ENCODE measurements at regions not wholly inside any gene's neighbourhood (a gene's known extent, or its start where the extent isn't known, plus 50 kb on each side); places are given as distances from the start of the nearest gene placed in this dataset.
"Not testable (repeated sequence)": the region's sequence is repeated elsewhere in the genome, so short reads cannot be mapped to it uniquely, and the experiment has no call there.

DNA sequence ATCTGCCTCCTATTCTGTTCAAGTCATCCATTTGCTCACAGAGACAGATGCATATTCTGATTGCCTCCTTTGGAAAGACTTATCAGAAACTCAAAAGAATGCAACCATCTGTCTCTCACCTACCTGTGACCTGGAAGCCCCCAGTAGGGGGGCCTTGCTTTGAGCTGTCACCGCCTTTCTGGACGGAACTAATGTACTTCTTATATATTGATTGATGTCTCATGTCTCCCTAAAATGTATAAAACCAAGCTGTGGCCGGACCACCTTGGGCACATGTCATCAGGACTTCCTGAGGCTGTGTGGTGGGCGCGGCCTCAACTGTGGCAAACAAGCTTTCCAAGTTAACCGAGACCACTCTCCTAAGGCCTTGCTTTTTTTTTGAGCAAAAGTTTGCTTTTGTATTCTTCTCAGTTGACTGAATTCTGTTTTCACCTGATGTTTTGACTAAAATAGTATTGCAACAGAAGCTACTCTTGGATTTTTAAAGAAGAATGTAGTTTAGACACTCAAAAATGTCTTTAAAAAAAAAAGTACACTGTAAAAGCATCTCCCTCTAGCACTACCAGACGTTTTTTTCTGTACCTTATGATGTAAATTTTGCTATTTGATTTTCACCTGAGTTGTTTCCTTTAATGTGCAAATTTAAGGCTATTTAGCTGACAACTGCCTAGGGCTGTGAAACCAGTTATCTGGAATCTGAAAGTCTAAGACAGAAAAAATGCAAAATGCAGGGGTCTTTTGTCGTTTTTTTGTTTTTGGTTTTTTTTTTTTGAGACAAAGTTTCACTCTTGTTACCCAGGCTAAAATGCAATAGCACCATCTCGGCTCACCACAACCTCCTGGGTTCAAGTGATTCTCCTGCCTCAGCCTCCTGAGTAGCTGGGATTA, 298.8 kb upstream of the SGCG start:
- not testable (repeated sequence) for H3K27ac Mint-ChIP-seq; H3K36me3 Mint-ChIP-seq; H3K9me3 Mint-ChIP-seq; ATAC-seq; DNase-seq (ENCODE audit: low spot score in 2 of 2)

DNA sequence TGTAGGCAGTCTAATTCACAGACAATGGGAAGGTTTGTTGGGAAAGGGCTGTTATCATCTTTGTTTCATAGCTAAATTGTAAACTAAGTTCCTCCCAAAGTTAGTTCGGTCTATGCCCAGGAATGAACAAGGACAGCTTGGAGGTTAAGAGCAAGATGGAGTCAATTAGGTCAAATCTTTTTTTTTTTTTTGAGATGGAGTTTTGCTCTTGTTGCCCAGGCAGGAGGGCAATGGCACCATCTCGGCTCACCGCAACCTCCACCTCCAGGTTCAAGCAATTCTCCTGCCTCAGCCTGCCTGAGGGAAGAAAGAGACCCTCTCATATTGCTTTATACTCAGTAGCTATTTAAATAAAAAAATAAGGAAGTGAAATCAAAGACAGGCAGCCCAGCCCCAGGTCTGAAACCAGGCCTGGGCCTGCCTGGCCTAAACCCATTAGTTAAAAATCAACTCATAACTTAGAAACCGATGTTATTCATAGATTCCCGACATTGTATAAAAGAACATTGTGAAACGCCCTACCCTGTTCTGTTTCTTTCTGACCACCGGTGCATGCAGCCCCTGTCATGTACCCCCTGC, 297.4 kb upstream of the SGCG start:
- Mint-ChIP-seq H3K9me3 (no peaks in the 10 kb centered on the region), H3K36me3 (peaks cover 0 to 6% of the 10 kb centered on the region in 2 donors)
- no peak for ATAC-seq

DNA sequence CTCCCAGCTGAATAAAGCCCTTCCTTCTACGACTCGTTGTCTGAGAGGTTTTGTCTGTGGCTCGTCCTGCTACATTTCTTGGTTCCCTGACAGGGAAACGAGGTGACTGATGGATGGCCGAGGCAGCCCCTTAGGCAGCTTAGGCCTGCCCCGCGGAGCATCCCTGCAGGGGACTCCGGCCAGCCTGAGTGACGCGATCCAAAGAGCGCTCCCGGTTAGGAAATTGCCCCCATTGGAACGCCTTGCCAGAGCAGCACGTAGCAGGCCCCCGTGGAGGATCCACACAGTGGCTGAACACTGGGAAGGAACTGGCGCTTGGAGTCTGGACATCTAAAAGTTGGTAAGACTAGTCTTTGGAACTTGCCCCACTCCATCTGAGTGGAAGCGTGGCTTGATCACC, 296.8 kb upstream of the SGCG start:
- Mint-ChIP-seq H3K36me3 (peaks cover 0 to 6% of the 10 kb centered on the region in 2 donors), H3K27ac (no peak overlapping the region), H3K9me3 (no peaks in the 10 kb centered on the region)
- ATAC-seq, result no peak
- DNase-seq (ENCODE audit: low spot score in 2 of 2), result no peak

More for the DNA sequence above, 297.4 kb upstream of the SGCG start:
- no peak for DNase-seq (ENCODE audit: low spot score in 2 of 2)
- H3K27ac Mint-ChIP-seq, result no peak overlapping the region

DNA sequence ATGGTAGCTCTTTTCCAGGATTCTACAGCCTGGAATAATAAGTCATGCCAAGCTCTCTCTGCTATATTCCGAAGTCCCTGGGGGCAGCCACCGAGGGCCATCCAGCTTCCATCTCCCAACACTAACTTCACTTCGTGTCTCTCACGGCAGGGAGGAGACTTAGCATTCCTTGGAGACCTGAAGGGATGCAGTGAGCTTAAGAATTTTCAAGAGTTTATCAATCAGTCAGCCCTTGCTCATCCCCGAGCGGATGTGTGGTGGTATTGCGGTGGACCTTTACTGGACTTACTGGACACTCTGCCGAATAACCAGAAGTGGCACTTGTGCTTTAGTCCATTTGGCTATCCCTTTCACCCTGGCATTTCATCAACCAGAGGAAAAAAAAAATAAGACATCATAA, 294.7 kb upstream of the SGCG start:
- H3K36me3 Mint-ChIP-seq; DNase-seq (ENCODE audit: low spot score in 2 of 2); ATAC-seq; H3K27ac Mint-ChIP-seq; H3K9me3 Mint-ChIP-seq: not testable (repeated sequence)

DNA sequence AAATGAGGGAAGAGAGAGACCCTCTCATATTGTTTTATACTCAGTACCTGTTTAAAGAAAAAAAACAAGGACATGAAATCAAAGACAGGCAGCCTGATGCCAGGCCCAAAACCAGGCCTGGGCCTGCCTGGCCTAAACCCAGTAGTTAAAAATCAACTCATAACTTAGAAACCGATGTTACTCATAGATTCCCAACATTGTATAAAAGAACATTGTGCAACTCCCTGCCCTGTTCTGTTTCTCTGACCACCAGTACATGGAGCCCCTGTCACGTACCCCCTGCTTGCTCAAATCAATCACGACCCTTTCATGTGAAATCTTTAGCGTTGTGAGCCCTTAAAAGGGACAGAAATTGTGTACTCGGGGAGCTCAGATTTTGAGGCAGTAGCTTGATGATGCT, 291.4 kb upstream of the SGCG start:
- not testable (repeated sequence) for H3K36me3 Mint-ChIP-seq; H3K27ac Mint-ChIP-seq; DNase-seq (ENCODE audit: low spot score in 2 of 2); H3K9me3 Mint-ChIP-seq; ATAC-seq

DNA sequence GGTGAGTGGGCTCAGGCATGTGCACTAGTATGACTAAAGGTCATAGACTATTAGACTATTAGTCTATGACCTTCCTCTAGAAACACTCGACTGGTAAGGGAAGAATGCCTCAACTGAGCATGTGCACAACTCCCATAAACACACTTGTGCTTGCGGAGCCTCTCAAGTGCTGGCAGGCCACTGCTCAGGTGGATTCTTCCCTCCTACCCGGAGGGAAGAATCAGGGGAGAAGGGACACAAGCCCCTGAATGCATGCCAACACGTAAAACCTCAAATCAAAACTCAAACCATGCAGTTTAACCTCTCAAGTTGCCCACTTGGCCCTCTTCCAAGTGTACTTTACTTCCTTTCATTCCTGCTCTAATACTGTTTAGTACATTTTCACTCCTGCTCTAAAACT, 287.6 kb upstream of the SGCG start:
- DNase-seq (ENCODE audit: low spot score in 2 of 2) (no peak), ATAC-seq (no peak)
- Mint-ChIP-seq H3K9me3 (no peaks in the 10 kb centered on the region), H3K36me3 (no peaks in the 10 kb centered on the region), H3K27ac (no peak overlapping the region)

- H3K36me3 Mint-ChIP-seq, result no peaks in the 10 kb centered on the region
- H3K27ac Mint-ChIP-seq, result no peak overlapping the region
- no peaks in the 10 kb centered on the region for H3K9me3 Mint-ChIP-seq
- no peak for ATAC-seq
- no peak for DNase-seq (ENCODE audit: low spot score in 2 of 2)
Measured at GRCh38 chr13:22893777-22894176, 287.0 kb upstream of the SGCG start.

- ATAC-seq (no peak), DNase-seq (ENCODE audit: low spot score in 2 of 2) (no peak)
- peaks cover 0 to 5% of the 10 kb centered on the region in 2 donors for H3K36me3 Mint-ChIP-seq
- peaks cover 0 to 5% of the 10 kb centered on the region in 2 donors for H3K9me3 Mint-ChIP-seq
- H3K27ac Mint-ChIP-seq, result no peak overlapping the region
Measured at GRCh38 chr13:22897571-22898314, 283.0 kb upstream of the SGCG start.

DNA sequence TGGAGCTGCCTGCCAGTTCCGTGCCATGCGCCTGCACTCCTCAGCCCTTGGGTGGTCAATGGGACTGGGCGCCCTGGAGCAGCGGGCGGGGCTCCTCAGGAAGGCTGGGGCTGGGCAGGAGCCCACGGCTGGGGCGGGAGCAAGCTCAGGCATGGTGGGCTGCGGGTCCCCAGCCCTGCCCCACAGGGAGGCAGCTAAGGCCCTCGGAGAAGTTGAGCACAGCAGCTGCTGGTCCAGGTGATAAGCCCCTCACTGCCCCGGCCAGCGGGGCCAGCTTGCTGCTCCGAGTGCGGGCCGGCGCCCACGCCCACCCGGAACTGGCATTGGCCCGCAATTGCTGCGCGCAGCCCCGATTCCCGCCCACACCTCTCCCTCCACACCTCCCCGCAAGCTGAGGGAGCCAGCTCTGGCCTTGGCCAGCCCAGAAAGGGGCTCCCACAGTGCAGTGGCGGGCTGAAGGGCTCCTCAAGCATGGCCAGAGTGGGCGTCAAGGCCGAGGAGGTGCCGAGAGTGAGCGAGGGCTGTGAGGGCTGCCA, 280.3 kb upstream of the SGCG start:
- ATAC-seq; H3K27ac Mint-ChIP-seq; H3K36me3 Mint-ChIP-seq; H3K9me3 Mint-ChIP-seq; DNase-seq (ENCODE audit: low spot score in 2 of 2): not testable (repeated sequence)

GRCh38 chr13:22903301-22903700, 277.5 kb upstream of the SGCG start:
- Mint-ChIP-seq H3K27ac (no peak overlapping the region), H3K36me3 (peaks cover 0 to 5% of the 10 kb centered on the region in 2 donors)
- DNase-seq (ENCODE audit: low spot score in 2 of 2), result no peak

DNA sequence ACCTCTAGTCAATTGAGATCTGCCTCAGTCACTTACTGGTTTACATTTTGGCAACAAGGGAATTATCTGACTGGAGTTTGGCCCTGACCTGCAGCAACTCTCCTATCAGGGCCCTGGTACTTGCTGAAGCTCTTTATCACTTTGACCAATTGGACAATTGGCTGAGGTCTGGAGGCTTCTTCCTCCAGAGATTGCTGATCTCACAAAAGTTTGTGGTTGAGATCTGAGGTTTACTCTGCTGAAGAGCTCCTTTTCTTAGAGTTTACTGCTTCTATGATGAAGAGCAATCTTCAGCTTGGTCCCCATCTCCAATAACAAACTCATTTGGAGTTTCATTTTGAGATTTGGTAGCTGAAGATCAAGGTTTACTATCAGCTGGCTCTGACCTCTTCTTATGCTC, 276.9 kb upstream of the SGCG start:
- ATAC-seq (no peak), DNase-seq (ENCODE audit: low spot score in 2 of 2) (no peak)
- H3K36me3 Mint-ChIP-seq, result peaks cover 0 to 5% of the 10 kb centered on the region in 2 donors
- peaks cover 0 to 5% of the 10 kb centered on the region in 2 donors for H3K9me3 Mint-ChIP-seq
- no peak overlapping the region for H3K27ac Mint-ChIP-seq

More at GRCh38 chr13:22903301-22903700, 277.5 kb upstream of the SGCG start:
- no peak for ATAC-seq
- peaks cover 0 to 5% of the 10 kb centered on the region in 2 donors for H3K9me3 Mint-ChIP-seq

DNA sequence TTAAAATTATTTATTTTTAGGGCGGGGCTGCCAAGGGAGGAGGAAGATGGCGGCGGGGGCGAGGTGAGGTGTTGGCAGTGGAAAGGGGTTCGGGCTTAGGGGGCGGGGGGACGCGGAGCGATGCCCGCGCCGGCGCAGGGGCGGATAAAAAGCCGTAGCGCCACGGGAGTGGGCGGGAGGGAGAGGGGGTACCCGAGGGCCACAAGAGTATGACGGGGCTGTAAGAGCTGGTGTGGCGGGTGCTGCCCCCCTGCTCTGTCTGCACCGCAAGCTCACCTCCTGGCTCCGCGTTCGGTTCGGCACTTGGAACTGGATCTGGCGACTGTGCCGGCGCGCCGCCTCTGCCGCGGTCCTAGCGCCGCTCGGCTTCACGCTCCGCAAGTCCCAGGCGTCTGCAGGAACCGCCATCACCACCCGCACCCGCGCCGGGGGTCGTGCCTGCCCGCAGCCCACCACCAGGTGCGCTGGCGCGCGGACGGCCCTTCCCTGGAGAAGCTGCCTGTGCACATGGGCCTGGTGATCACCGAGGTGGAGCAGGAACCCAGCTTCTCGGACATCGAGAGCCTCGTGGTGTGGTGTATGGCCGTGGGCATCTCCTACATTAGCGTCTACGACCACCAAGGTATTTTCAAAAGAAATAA, 265.2 kb upstream of the SGCG start:
- H3K36me3 Mint-ChIP-seq, result peaks cover 0 to 9% of the 10 kb centered on the region in 2 donors
- DNase-seq (ENCODE audit: low spot score in 2 of 2) (no peak), ATAC-seq (peak in 1 of 2 donors; percentile 52)
- H3K27ac Mint-ChIP-seq, result no peak overlapping the region
- H3K9me3 Mint-ChIP-seq, result no peaks in the 10 kb centered on the region

GRCh38 chr13:22916276-22916675, 264.5 kb upstream of the SGCG start:
- H3K36me3 Mint-ChIP-seq; H3K9me3 Mint-ChIP-seq; H3K27ac Mint-ChIP-seq; DNase-seq (ENCODE audit: low spot score in 2 of 2); ATAC-seq: not testable (repeated sequence)

DNA sequence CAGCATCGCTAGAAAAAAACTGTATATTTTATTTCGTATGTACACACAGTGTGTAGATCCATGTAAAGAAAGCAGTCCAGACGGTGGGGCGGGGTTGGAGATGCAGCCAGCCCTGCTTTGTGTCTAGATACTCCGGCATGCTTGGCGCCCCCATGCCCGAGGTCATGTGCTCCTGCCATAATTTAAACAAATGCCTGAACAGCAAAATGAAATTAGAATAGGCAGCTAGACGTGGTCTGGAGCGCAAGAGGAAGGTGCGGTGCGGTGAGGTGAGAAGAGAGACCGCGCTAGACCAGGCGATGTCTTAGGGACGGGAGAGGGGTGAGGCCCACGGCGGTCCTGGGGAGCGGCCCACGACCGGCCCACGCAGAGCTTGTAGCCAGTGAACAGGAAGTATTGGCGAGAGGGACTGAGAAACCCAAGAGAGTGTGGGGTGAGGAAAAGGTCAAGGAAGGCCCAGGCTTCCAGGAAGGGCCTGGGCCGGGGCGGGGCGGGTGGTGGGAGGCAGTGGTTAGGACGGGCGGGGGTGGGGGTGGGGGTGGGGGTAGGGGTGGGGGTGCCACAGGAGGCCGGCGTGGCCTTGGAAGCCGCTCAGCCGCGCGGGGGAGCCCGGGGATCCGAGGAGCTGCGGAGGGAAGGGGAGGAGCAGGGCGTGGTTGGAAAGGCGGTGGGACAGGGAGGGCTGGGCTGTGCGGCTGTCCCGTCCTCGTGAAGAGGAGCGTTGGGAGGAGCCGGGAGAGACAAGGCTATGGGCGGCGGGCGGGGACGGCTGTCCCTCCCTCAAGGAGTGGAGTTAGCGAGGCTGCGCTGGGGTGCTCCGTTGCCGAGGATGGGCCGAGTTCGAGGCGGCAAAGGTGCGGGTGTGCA, 254.7 kb upstream of the SGCG start:
- Mint-ChIP-seq H3K9me3 (no peaks in the 10 kb centered on the region), H3K36me3 (peaks cover 5 to 16% of the 10 kb centered on the region in 2 donors), H3K27ac (no peak overlapping the region)
- DNase-seq (ENCODE audit: low spot score in 2 of 2) (no peak), ATAC-seq (no peak)

- Mint-ChIP-seq H3K36me3 (peaks cover 5 to 16% of the 10 kb centered on the region in 2 donors), H3K9me3 (no peaks in the 10 kb centered on the region), H3K27ac (no peak overlapping the region)
- no peak for ATAC-seq
- no peak for DNase-seq (ENCODE audit: low spot score in 2 of 2)
Measured at GRCh38 chr13:22926748-22927400, 253.9 kb upstream of the SGCG start.
